ENCODE measurements at regions not wholly inside any gene's neighbourhood (a gene's known extent, or its start where the extent isn't known, plus 50 kb on each side); places are given as distances from the start of the nearest gene placed in this dataset.
A peak's percentile ranks its signal among the peaks of the same experiment; 100 is the strongest.
"Not testable (repeated sequence)": the region's sequence is repeated elsewhere in the genome, so short reads cannot be mapped to it uniquely, and the experiment has no call there.

GRCh38 chr7:19284136-19284535 lies 138.9 kb upstream of the FERD3L start:
- no peaks in the 10 kb centered on the region for H3K79me2 ChIP-seq (ENCODE audit: low read length)
- ATAC-seq (no peak), DNase-seq (peak; percentile 15)
- H4K20me1 ChIP-seq (ENCODE audit: low read length) = no peaks in the 10 kb centered on the region
- H3K9ac ChIP-seq (ENCODE audit: low read length) = no peak overlapping the region
- H3K4me1 ChIP-seq (ENCODE audit: insufficient read depth, low read length) = peaks cover 15% of the 10 kb centered on the region
- no peak overlapping the region for H2AFZ ChIP-seq (ENCODE audit: low read length)
- H3K9me3 ChIP-seq (ENCODE audit: low read length) = no peaks in the 10 kb centered on the region
- H3K27me3 ChIP-seq (ENCODE audit: low read length) = no peaks in the 10 kb centered on the region
- intact Hi-C loops (cut with micrococcal nuclease) = no loop called here
- H3K9me2 ChIP-seq (replicated peaks; ENCODE audit: low read length) = no peaks in the 10 kb centered on the region
- ChIA-PET POLR2A (ENCODE audit: unreplicated experiment) (no interaction called here), CTCF (no interaction called here)
- no peaks in the 10 kb centered on the region for H3F3A ChIP-seq (ENCODE audit: low read length, unreplicated experiment)
- H3K36me3 ChIP-seq (ENCODE audit: low read depth, low read length) = no peaks in the 10 kb centered on the region
- H3K4me2 ChIP-seq (ENCODE audit: low read length) = no peak overlapping the region
- H3K27ac ChIP-seq (ENCODE audit: low read length) = no peak overlapping the region
- TF ChIP-seq CTCF (conservative IDR thresholded peaks at IDR 0.05; ENCODE audit: low read depth, low read length) (no peak), EZH2 (IDR thresholded peaks at IDR 0.05; ENCODE audit: low read length, unreplicated experiment) (no peak), EZH2phosphoT487 (IDR thresholded peaks at IDR 0.05; ENCODE audit: borderline replicate concordance, low read length) (no peak)
- no peak overlapping the region for H3K4me3 ChIP-seq (ENCODE audit: low read length)
- BruUV-seq (replicated peaks) = no TSS peak

- no peak overlapping the region for H3K4me2 ChIP-seq (ENCODE audit: low read length)
- no peak overlapping the region for H3K4me3 ChIP-seq (ENCODE audit: low read length)
- no peaks in the 10 kb centered on the region for H3K9me2 ChIP-seq (replicated peaks; ENCODE audit: low read length)
- H3K4me1 ChIP-seq (ENCODE audit: insufficient read depth, low read length) = no peaks in the 10 kb centered on the region
- no TSS peak for BruUV-seq (replicated peaks)
- H3K9me3 ChIP-seq (ENCODE audit: low read length) = peaks cover 12% of the 10 kb centered on the region
- ChIA-PET CTCF (no interaction called here), POLR2A (ENCODE audit: unreplicated experiment) (no interaction called here)
- TF ChIP-seq EZH2 (IDR thresholded peaks at IDR 0.05; ENCODE audit: low read length, unreplicated experiment) = no peak
- no peak for TF ChIP-seq EZH2phosphoT487 (IDR thresholded peaks at IDR 0.05; ENCODE audit: borderline replicate concordance, low read length)
- TF ChIP-seq CTCF (conservative IDR thresholded peaks at IDR 0.05; ENCODE audit: low read depth, low read length) = no peak
- H3K27ac ChIP-seq (ENCODE audit: low read length) = no peak overlapping the region
- H3K9ac ChIP-seq (ENCODE audit: low read length) = no peak overlapping the region
- ATAC-seq (no peak), DNase-seq (no peak)
- H4K20me1 ChIP-seq (ENCODE audit: low read length) = no peaks in the 10 kb centered on the region
- H3K36me3 ChIP-seq (ENCODE audit: low read depth, low read length) = no peaks in the 10 kb centered on the region; the same call in 1 of the 2 replicates
- no peaks in the 10 kb centered on the region for H3K27me3 ChIP-seq (ENCODE audit: low read length)
- intact Hi-C loops (cut with micrococcal nuclease) = no loop called here
- no peak overlapping the region for H2AFZ ChIP-seq (ENCODE audit: low read length)
- no peaks in the 10 kb centered on the region for H3K79me2 ChIP-seq (ENCODE audit: low read length)
- H3F3A ChIP-seq (ENCODE audit: low read length, unreplicated experiment) = no peaks in the 10 kb centered on the region
Observed at GRCh38 chr7:19275000-19275399, 129.8 kb upstream of the FERD3L start.

GRCh38 chr7:19272329-19272728 lies 127.1 kb upstream of the FERD3L start:
- H3K79me2 ChIP-seq (ENCODE audit: low read length); intact Hi-C loops (cut with micrococcal nuclease); H3F3A ChIP-seq (ENCODE audit: low read length, unreplicated experiment); ATAC-seq; H3K36me3 ChIP-seq (ENCODE audit: low read depth, low read length); H4K20me1 ChIP-seq (ENCODE audit: low read length); POLR2A ChIA-PET (ENCODE audit: unreplicated experiment); CTCF ChIA-PET; BruUV-seq (replicated peaks); H3K4me2 ChIP-seq (ENCODE audit: low read length); H3K27me3 ChIP-seq (ENCODE audit: low read length); DNase-seq; H3K9me2 ChIP-seq (replicated peaks; ENCODE audit: low read length); H3K4me1 ChIP-seq (ENCODE audit: insufficient read depth, low read length); H3K27ac ChIP-seq (ENCODE audit: low read length); H2AFZ ChIP-seq (ENCODE audit: low read length); H3K9ac ChIP-seq (ENCODE audit: low read length); H3K4me3 ChIP-seq (ENCODE audit: low read length): not testable (repeated sequence)
- peaks cover 12% of the 10 kb centered on the region for H3K9me3 ChIP-seq (ENCODE audit: low read length)

Data from PC-3 (cell line).